ENCODE measurements at regions not wholly inside any gene's neighbourhood (a gene's known extent, or its start where the extent isn't known, plus 50 kb on each side); places are given as distances from the start of the nearest gene placed in this dataset.

- no peak overlapping the region for H3K27ac ChIP-seq (ENCODE audit: low read depth, low read length)
- H3K9me3 ChIP-seq (ENCODE audit: control insufficient read depth in 5 of 5, low read length in 5 of 5): no peaks in the 10 kb centered on the region
- H3K9ac ChIP-seq (ENCODE audit: low read length in 5 of 5): no peak overlapping the region
- H3K36me3 ChIP-seq (ENCODE audit: control insufficient read depth in 5 of 5, insufficient read depth in 5 of 5, low read length in 5 of 5): no peaks in the 10 kb centered on the region
- peaks cover 0 to 13% (median 0%) of the 10 kb centered on the region in 5 donors for H3K4me1 ChIP-seq (ENCODE audit: control insufficient read depth in 5 of 5, insufficient read depth in 5 of 5, low read length in 5 of 5)
- no peak overlapping the region for H3K4me3 ChIP-seq (ENCODE audit: low read depth in 1 of 5, low read length in 5 of 5)
- no peaks in the 10 kb centered on the region for H3K27me3 ChIP-seq (ENCODE audit: control insufficient read depth in 5 of 5, insufficient read depth in 4 of 5, low read length in 5 of 5)
Measured at GRCh38 chr6:164412566-164412965, 896.8 kb downstream of the C6orf118 start.

- H3K9ac ChIP-seq (ENCODE audit: low read length in 5 of 5): no peak overlapping the region
- no peaks in the 10 kb centered on the region for H3K36me3 ChIP-seq (ENCODE audit: control insufficient read depth in 5 of 5, insufficient read depth in 5 of 5, low read length in 5 of 5)
- peaks cover 0 to 3% (median 0%) of the 10 kb centered on the region in 5 donors for H3K4me1 ChIP-seq (ENCODE audit: control insufficient read depth in 5 of 5, insufficient read depth in 5 of 5, low read length in 5 of 5)
- H3K9me3 ChIP-seq (ENCODE audit: control insufficient read depth in 5 of 5, low read length in 5 of 5): no peaks in the 10 kb centered on the region
- H3K27ac ChIP-seq (ENCODE audit: low read depth, low read length): no peak overlapping the region
- no peak overlapping the region for H3K4me3 ChIP-seq (ENCODE audit: low read depth in 1 of 5, low read length in 5 of 5)
- no peaks in the 10 kb centered on the region for H3K27me3 ChIP-seq (ENCODE audit: control insufficient read depth in 5 of 5, insufficient read depth in 4 of 5, low read length in 5 of 5)
Measured at GRCh38 chr6:164410017-164410416, 899.4 kb downstream of the C6orf118 start.

GRCh38 chr6:164409309-164410009, 899.9 kb downstream of the C6orf118 start:
- no peaks in the 10 kb centered on the region for H3K36me3 ChIP-seq (ENCODE audit: control insufficient read depth in 5 of 5, insufficient read depth in 5 of 5, low read length in 5 of 5)
- H3K27me3 ChIP-seq (ENCODE audit: control insufficient read depth in 5 of 5, insufficient read depth in 4 of 5, low read length in 5 of 5): no peaks in the 10 kb centered on the region
- H3K9me3 ChIP-seq (ENCODE audit: control insufficient read depth in 5 of 5, low read length in 5 of 5): no peaks in the 10 kb centered on the region
- no peak overlapping the region for H3K4me3 ChIP-seq (ENCODE audit: low read depth in 1 of 5, low read length in 5 of 5)
- H3K4me1 ChIP-seq (ENCODE audit: control insufficient read depth in 5 of 5, insufficient read depth in 5 of 5, low read length in 5 of 5): peaks cover 0 to 3% (median 0%) of the 10 kb centered on the region in 5 donors
- no peak overlapping the region for H3K9ac ChIP-seq (ENCODE audit: low read length in 5 of 5)
- H3K27ac ChIP-seq (ENCODE audit: low read depth, low read length): no peak overlapping the region

- H3K36me3 ChIP-seq (ENCODE audit: control insufficient read depth in 5 of 5, insufficient read depth in 5 of 5, low read length in 5 of 5): no peaks in the 10 kb centered on the region
- no peaks in the 10 kb centered on the region for H3K9me3 ChIP-seq (ENCODE audit: control insufficient read depth in 5 of 5, low read length in 5 of 5)
- no peak overlapping the region for H3K27ac ChIP-seq (ENCODE audit: low read depth, low read length)
- H3K4me1 ChIP-seq (ENCODE audit: control insufficient read depth in 5 of 5, insufficient read depth in 5 of 5, low read length in 5 of 5): peaks cover 0 to 3% (median 0%) of the 10 kb centered on the region in 5 donors
- no peak overlapping the region for H3K9ac ChIP-seq (ENCODE audit: low read length in 5 of 5)
- H3K27me3 ChIP-seq (ENCODE audit: control insufficient read depth in 5 of 5, insufficient read depth in 4 of 5, low read length in 5 of 5): no peaks in the 10 kb centered on the region
- H3K4me3 ChIP-seq (ENCODE audit: low read depth in 1 of 5, low read length in 5 of 5): no peak overlapping the region
Measured at GRCh38 chr6:164408868-164409267, 900.5 kb downstream of the C6orf118 start.

- H3K9me3 ChIP-seq (ENCODE audit: control insufficient read depth in 5 of 5, low read length in 5 of 5): no peaks in the 10 kb centered on the region
- no peak overlapping the region for H3K27ac ChIP-seq (ENCODE audit: low read depth, low read length)
- no peaks in the 10 kb centered on the region for H3K36me3 ChIP-seq (ENCODE audit: control insufficient read depth in 5 of 5, insufficient read depth in 5 of 5, low read length in 5 of 5)
- no peak overlapping the region for H3K9ac ChIP-seq (ENCODE audit: low read length in 5 of 5)
- peaks cover 0 to 6% (median 0%) of the 10 kb centered on the region in 5 donors for H3K4me1 ChIP-seq (ENCODE audit: control insufficient read depth in 5 of 5, insufficient read depth in 5 of 5, low read length in 5 of 5)
- H3K27me3 ChIP-seq (ENCODE audit: control insufficient read depth in 5 of 5, insufficient read depth in 4 of 5, low read length in 5 of 5): no peaks in the 10 kb centered on the region
- no peak overlapping the region for H3K4me3 ChIP-seq (ENCODE audit: low read depth in 1 of 5, low read length in 5 of 5)
Measured at GRCh38 chr6:164404812-164405488, 904.5 kb downstream of the C6orf118 start.

- Histone ChIP-seq H3K9ac (ENCODE audit: low read length in 5 of 5) (no peak overlapping the region), H3K27me3 (ENCODE audit: control insufficient read depth in 5 of 5, insufficient read depth in 4 of 5, low read length in 5 of 5) (no peaks in the 10 kb centered on the region), H3K27ac (ENCODE audit: low read depth, low read length) (no peak overlapping the region), H3K9me3 (ENCODE audit: control insufficient read depth in 5 of 5, low read length in 5 of 5) (no peaks in the 10 kb centered on the region), H3K4me3 (ENCODE audit: low read depth in 1 of 5, low read length in 5 of 5) (no peak overlapping the region), H3K4me1 (ENCODE audit: control insufficient read depth in 5 of 5, insufficient read depth in 5 of 5, low read length in 5 of 5) (peaks cover 0 to 3% (median 0%) of the 10 kb centered on the region in 5 donors), H3K36me3 (ENCODE audit: control insufficient read depth in 5 of 5, insufficient read depth in 5 of 5, low read length in 5 of 5) (no peaks in the 10 kb centered on the region)
Measured at GRCh38 chr6:164401871-164402270, 907.5 kb downstream of the C6orf118 start.

GRCh38 chr6:164398647-164399046, 910.8 kb downstream of the C6orf118 start:
- Histone ChIP-seq H3K36me3 (ENCODE audit: control insufficient read depth in 5 of 5, insufficient read depth in 5 of 5, low read length in 5 of 5) (no peaks in the 10 kb centered on the region), H3K9me3 (ENCODE audit: control insufficient read depth in 5 of 5, low read length in 5 of 5) (no peaks in the 10 kb centered on the region), H3K4me3 (ENCODE audit: low read depth in 1 of 5, low read length in 5 of 5) (peak overlapping the region in 1 of 5 donors; percentile 6), H3K27ac (ENCODE audit: low read depth, low read length) (no peak overlapping the region), H3K27me3 (ENCODE audit: control insufficient read depth in 5 of 5, insufficient read depth in 4 of 5, low read length in 5 of 5) (no peaks in the 10 kb centered on the region), H3K9ac (ENCODE audit: low read length in 5 of 5) (no peak overlapping the region), H3K4me1 (ENCODE audit: control insufficient read depth in 5 of 5, insufficient read depth in 5 of 5, low read length in 5 of 5) (peaks cover 0 to 8% (median 0%) of the 10 kb centered on the region in 5 donors)

GRCh38 chr6:164396071-164397047, 913.0 kb downstream of the C6orf118 start:
- Histone ChIP-seq H3K9ac (ENCODE audit: low read length in 5 of 5) (peak overlapping the region in 1 of 5 donors; percentile 62), H3K4me1 (ENCODE audit: control insufficient read depth in 5 of 5, insufficient read depth in 5 of 5, low read length in 5 of 5) (peaks cover 0 to 5% (median 0%) of the 10 kb centered on the region in 5 donors), H3K4me3 (ENCODE audit: low read depth in 1 of 5, low read length in 5 of 5) (peak overlapping the region in 4 of 5 donors; percentile 12 to 62 (median 57))

GRCh38 chr6:164379795-164380194, 929.6 kb downstream of the C6orf118 start:
- Histone ChIP-seq H3K9me3 (ENCODE audit: control insufficient read depth in 5 of 5, low read length in 5 of 5) (peaks cover 0 to 3% (median 0%) of the 10 kb centered on the region in 5 donors), H3K9ac (ENCODE audit: low read length in 5 of 5) (no peak overlapping the region), H3K27me3 (ENCODE audit: control insufficient read depth in 5 of 5, insufficient read depth in 4 of 5, low read length in 5 of 5) (no peaks in the 10 kb centered on the region), H3K36me3 (ENCODE audit: control insufficient read depth in 5 of 5, insufficient read depth in 5 of 5, low read length in 5 of 5) (no peaks in the 10 kb centered on the region), H3K4me3 (ENCODE audit: low read depth in 1 of 5, low read length in 5 of 5) (no peak overlapping the region), H3K4me1 (ENCODE audit: control insufficient read depth in 5 of 5, insufficient read depth in 5 of 5, low read length in 5 of 5) (no peaks in the 10 kb centered on the region), H3K27ac (ENCODE audit: low read depth, low read length) (no peak overlapping the region)

More at GRCh38 chr6:164396071-164397047, 913.0 kb downstream of the C6orf118 start:
- Histone ChIP-seq H3K27ac (ENCODE audit: low read depth, low read length) (no peak overlapping the region), H3K9me3 (ENCODE audit: control insufficient read depth in 5 of 5, low read length in 5 of 5) (no peaks in the 10 kb centered on the region), H3K36me3 (ENCODE audit: control insufficient read depth in 5 of 5, insufficient read depth in 5 of 5, low read length in 5 of 5) (no peaks in the 10 kb centered on the region), H3K27me3 (ENCODE audit: control insufficient read depth in 5 of 5, insufficient read depth in 4 of 5, low read length in 5 of 5) (no peaks in the 10 kb centered on the region)

Data from subcutaneous abdominal adipose tissue (tissue), 5 donors.